Esophagus muscularis mucosa (tissue), 3 donors: ENCODE measurements at regions not wholly inside any gene's neighbourhood (a gene's known extent, or its start where the extent isn't known, plus 50 kb on each side); places are given as distances from the start of the nearest gene placed in this dataset.

Experiments used
- CTCF ChIP-seq, 3 experiments: fragments of 200-600 bp in 2 of 3; fragments of 450-650 bp in 1 of 3; sonication (generic) in 2 of 3; IDR thresholded peaks; one replicate each; pipeline ENCODE4 v1.5.1; 2017 to 2019; ENCODE audit warnings: antibody characterized with exemption in 3 of 3, mild to moderate bottlenecking in 2 of 3, moderate library complexity in 1 of 3
- POLR2A ChIP-seq: fragments of 450-650 bp; IDR thresholded peaks from one replicate; pipeline ENCODE4 v1.6.1; 2017; ENCODE audit warnings: antibody characterized with exemption, moderate library complexity, mild to moderate bottlenecking, low read depth
- POLR2AphosphoS5 ChIP-seq, 2 donors: sonication (generic); formaldehyde crosslinking; IDR thresholded peaks; one replicate each; pipeline ENCODE4 v1.6.1; 2017; ENCODE audit warnings: antibody characterized with exemption in 2 of 2

DNA sequence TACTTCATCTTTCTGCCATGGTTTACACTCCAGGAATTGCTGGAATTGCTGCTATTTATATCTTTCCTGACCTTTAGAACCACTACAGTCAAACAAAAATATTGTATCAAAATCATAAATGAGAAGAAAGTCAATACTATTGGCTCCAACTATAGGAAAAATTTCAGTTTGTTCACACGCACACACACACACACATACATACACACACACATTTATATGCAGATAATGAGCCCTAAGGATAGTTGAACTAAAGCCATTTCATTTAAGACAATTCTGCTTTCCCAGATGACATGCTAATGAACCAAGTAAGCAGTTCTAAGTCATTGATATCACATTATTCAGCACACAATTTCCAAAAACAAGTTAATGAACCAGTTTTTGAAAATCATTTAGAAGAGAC, 627.3 kb downstream of the PLOD2 start:
- no peak for TF ChIP-seq POLR2AphosphoS5 (IDR thresholded peaks at IDR 0.05)
- no peak for TF ChIP-seq CTCF (IDR thresholded peaks at IDR 0.05)
- TF ChIP-seq POLR2A = no peak
